ENCODE measurements at regions not wholly inside any gene's neighbourhood (a gene's known extent, or its start where the extent isn't known, plus 50 kb on each side); places are given as distances from the start of the nearest gene placed in this dataset.

DNA sequence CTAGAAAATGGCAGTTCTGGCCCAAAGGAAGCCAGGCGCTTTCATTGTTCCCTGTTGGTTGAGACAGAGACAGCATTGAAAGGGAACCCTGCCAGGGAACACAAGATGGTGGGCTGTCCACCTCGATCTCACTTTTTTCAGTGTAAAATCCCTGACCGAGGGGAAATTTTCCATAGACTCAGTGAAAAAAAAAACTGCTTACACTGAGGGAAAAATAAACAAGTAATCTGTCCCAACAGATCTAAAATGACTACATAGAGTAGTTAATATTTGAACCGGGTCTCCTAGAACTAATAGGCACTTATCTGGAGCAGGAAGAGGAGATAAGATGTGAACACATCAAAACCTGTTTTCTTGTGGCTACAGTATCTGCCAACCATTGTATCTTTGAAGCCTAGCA lies 763.4 kb upstream of the GOLIM4 start (continued):
- TF ChIP-seq, protein P1, sequence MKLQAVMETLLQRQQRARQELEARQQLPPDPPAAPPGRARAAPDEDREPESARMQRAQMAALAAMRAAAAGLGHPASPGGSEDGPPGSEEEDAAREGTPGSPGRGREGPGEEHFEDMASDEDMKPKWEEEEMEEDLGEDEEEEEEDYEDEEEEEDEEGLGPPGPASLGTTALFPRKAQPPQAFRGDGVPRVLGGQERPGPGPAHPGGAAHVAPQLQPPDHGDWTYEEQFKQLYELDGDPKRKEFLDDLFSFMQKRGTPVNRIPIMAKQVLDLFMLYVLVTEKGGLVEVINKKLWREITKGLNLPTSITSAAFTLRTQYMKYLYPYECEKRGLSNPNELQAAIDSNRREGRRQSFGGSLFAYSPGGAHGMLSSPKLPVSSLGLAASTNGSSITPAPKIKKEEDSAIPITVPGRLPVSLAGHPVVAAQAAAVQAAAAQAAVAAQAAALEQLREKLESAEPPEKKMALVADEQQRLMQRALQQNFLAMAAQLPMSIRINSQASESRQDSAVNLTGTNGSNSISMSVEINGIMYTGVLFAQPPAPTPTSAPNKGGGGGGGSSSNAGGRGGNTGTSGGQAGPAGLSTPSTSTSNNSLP (IDR thresholded peaks at IDR 0.05; ENCODE audit: low read depth, low read length), result peak; percentile 48; the same call in 1 of the 2 replicates
- TF ChIP-seq MBD4 (IDR thresholded peaks at IDR 0.05; ENCODE audit: borderline replicate concordance, low read length), result 0 out of 2 replicates have a peak, but pooled peaks have one; percentile 60

DNA sequence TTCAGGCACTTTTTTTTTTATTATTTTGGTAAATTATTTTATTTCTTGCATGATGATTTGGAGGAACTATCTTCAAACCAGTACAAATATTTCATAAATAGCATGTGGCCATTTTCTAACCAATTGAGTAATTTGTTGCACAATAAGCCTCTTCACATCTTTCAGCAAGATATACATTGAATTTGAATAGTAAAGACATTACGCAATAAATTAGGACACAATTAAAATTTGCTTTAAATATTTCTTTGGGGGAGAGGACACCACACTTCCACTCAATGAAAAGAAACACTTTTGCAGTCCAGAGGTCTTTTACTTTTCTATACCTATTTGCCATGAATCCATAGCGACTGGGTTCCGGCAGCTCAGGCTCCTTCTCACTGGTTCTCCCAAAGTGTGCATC lies 762.6 kb upstream of the GOLIM4 start:
- H3K79me2 ChIP-seq (ENCODE audit: insufficient read depth, low read length), result no peaks in the 10 kb centered on the region
- H3K27me3 ChIP-seq (ENCODE audit: control insufficient read depth in 1 of 2, insufficient read depth in 2 of 2, low read length in 2 of 2), result no peaks in the 10 kb centered on the region
- DNase-seq (ENCODE audit: low spot score) (no peak), FAIRE-seq (no peak), ATAC-seq (no peak)
- H3K36me3 ChIP-seq (replicated peaks in 1 of 2; ENCODE audit: control insufficient read depth in 1 of 2, insufficient read depth in 2 of 2, low read length in 2 of 2), result no peaks in the 10 kb centered on the region
- no peak overlapping the region; the same call in 1 of the 2 replicates for H3K9ac ChIP-seq (ENCODE audit: insufficient read depth, low read depth, low read length)
- BruUV-seq (replicated peaks), result no TSS peak
- POLR2A ChIA-PET, result interaction anchor here (3.0 kb wide), 1 partner anchor 13 kb away, joined by 15 read pairs; no protein-coding TSS in a partner anchor
- H3K27ac ChIP-seq (ENCODE audit: extremely low read length, insufficient read depth, low read length), result peak overlapping the region; percentile 90
- H2AFZ ChIP-seq (ENCODE audit: low read length), result no peak overlapping the region
- whole genome bisulfite sequencing (ENCODE audit: low lambda C conversion rate), result 97% methylated on average over 3 of the region's 3 CpGs
- H3K4me1 ChIP-seq (ENCODE audit: insufficient read depth, low read length), result peaks cover 61% of the 10 kb centered on the region
- H3K4me2 ChIP-seq (ENCODE audit: low read depth, low read length), result no peak overlapping the region
- peaks cover 16% of the 10 kb centered on the region for H3K9me3 ChIP-seq (ENCODE audit: low read length)
- no peaks in the 10 kb centered on the region for H4K20me1 ChIP-seq (ENCODE audit: insufficient read depth, low read length)
- CTCF ChIA-PET (ENCODE audit: low intra/inter-chr PET ratio, low total read pairs), result no interaction called here
- in situ Hi-C loops (cut with HindIII; ENCODE audit: extremely low pct_ligation_motif_present, low pct_unique_long_range_greater_than_20kb), result no loop called here
- TF ChIP-seq, protein P2, sequence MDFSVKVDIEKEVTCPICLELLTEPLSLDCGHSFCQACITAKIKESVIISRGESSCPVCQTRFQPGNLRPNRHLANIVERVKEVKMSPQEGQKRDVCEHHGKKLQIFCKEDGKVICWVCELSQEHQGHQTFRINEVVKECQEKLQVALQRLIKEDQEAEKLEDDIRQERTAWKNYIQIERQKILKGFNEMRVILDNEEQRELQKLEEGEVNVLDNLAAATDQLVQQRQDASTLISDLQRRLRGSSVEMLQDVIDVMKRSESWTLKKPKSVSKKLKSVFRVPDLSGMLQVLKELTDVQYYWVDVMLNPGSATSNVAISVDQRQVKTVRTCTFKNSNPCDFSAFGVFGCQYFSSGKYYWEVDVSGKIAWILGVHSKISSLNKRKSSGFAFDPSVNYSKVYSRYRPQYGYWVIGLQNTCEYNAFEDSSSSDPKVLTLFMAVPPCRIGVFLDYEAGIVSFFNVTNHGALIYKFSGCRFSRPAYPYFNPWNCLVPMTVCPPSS (IDR thresholded peaks at IDR 0.05), result no peak
- TF ChIP-seq ATF7 (IDR thresholded peaks at IDR 0.05) (no peak), ATF7 (CRISPR knock-in tag; IDR thresholded peaks at IDR 0.05) (no peak), CEBPG (CRISPR knock-in tag; IDR thresholded peaks at IDR 0.05) (peak; percentile 47), CEBPB (IDR thresholded peaks at IDR 0.05; ENCODE audit: borderline replicate concordance, low read depth, low read length) (peak; percentile 87), EP300 (IDR thresholded peaks at IDR 0.05; ENCODE audit: low read depth in 2 of 2, low read length in 2 of 2) (no peak), EP300 (CRISPR knock-in tag; IDR thresholded peaks at IDR 0.05; ENCODE audit: borderline replicate concordance) (no peak)
- TF ChIP-seq, protein P3, sequence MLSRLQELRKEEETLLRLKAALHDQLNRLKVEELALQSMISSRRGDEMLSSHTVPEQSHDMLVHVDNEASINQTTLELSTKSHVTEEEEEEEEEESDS (CRISPR knock-in tag; IDR thresholded peaks at IDR 0.05; ENCODE audit: borderline replicate concordance), result no peak
- TF ChIP-seq, protein P4, sequence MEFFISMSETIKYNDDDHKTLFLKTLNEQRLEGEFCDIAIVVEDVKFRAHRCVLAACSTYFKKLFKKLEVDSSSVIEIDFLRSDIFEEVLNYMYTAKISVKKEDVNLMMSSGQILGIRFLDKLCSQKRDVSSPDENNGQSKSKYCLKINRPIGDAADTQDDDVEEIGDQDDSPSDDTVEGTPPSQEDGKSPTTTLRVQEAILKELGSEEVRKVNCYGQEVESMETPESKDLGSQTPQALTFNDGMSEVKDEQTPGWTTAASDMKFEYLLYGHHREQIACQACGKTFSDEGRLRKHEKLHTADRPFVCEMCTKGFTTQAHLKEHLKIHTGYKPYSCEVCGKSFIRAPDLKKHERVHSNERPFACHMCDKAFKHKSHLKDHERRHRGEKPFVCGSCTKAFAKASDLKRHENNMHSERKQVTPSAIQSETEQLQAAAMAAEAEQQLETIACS (CRISPR knock-in tag; IDR thresholded peaks at IDR 0.05), result no peak
- intact Hi-C loops (cut with micrococcal nuclease; ENCODE audit: unreplicated experiment), result loop anchor here (5.0 kb wide), 1 partner anchor 804 kb away; the partner anchor contains the start of gene MECOM
- H3K4me3 ChIP-seq (replicated peaks in 1 of 3; ENCODE audit: insufficient read depth in 1 of 3, low read depth in 2 of 3, low read length in 3 of 3), result no peak overlapping the region
